ENCODE measurements at regions not wholly inside any gene's neighbourhood (a gene's known extent, or its start where the extent isn't known, plus 50 kb on each side); places are given as distances from the start of the nearest gene placed in this dataset.

GRCh38 chr4:96593422-96593821 lies 753.5 kb downstream of the PDHA2 start:
- H3K4me3 ChIP-seq (ENCODE audit: low read depth, low read length), result no peak overlapping the region
- no peak for DNase-seq (ENCODE audit: low read depth)
- no peak for TF ChIP-seq CTCF (IDR thresholded peaks at IDR 0.05; ENCODE audit: low read depth, low read length, missing control alignments)

GRCh38 chr4:96598465-96598864 lies 758.6 kb downstream of the PDHA2 start:
- no peak for DNase-seq (ENCODE audit: low read depth)
- no peak for TF ChIP-seq CTCF (IDR thresholded peaks at IDR 0.05; ENCODE audit: low read depth, low read length, missing control alignments)
- no peak overlapping the region for H3K4me3 ChIP-seq (ENCODE audit: low read depth, low read length)

- TF ChIP-seq CTCF (IDR thresholded peaks at IDR 0.05; ENCODE audit: low read depth, low read length, missing control alignments), result no peak
- no peak overlapping the region for H3K4me3 ChIP-seq (ENCODE audit: low read depth, low read length)
- DNase-seq (ENCODE audit: low read depth), result no peak
Measured at GRCh38 chr4:96599752-96600151, 759.9 kb downstream of the PDHA2 start.

GRCh38 chr4:96602661-96603060 lies 762.8 kb downstream of the PDHA2 start:
- no peak overlapping the region for H3K4me3 ChIP-seq (ENCODE audit: low read depth, low read length)
- DNase-seq (ENCODE audit: low read depth), result no peak
- TF ChIP-seq CTCF (IDR thresholded peaks at IDR 0.05; ENCODE audit: low read depth, low read length, missing control alignments), result no peak

- no peak for TF ChIP-seq CTCF (IDR thresholded peaks at IDR 0.05; ENCODE audit: low read depth, low read length, missing control alignments)
- no peak overlapping the region for H3K4me3 ChIP-seq (ENCODE audit: low read depth, low read length)
- DNase-seq (ENCODE audit: low read depth), result no peak
Measured at GRCh38 chr4:96603641-96604040, 763.7 kb downstream of the PDHA2 start.

GRCh38 chr4:96606451-96606850 lies 766.6 kb downstream of the PDHA2 start:
- no peak overlapping the region for H3K4me3 ChIP-seq (ENCODE audit: low read depth, low read length)
- no peak for DNase-seq (ENCODE audit: low read depth)
- no peak for TF ChIP-seq CTCF (IDR thresholded peaks at IDR 0.05; ENCODE audit: low read depth, low read length, missing control alignments)

- no peak for DNase-seq (ENCODE audit: low read depth)
- H3K4me3 ChIP-seq (ENCODE audit: low read depth, low read length), result no peak overlapping the region
- no peak for TF ChIP-seq CTCF (IDR thresholded peaks at IDR 0.05; ENCODE audit: low read depth, low read length, missing control alignments)
Measured at GRCh38 chr4:96626023-96626422, 786.1 kb downstream of the PDHA2 start.

All from GM12864 (cell line).